ENCODE measurements at regions not wholly inside any gene's neighbourhood (a gene's known extent, or its start where the extent isn't known, plus 50 kb on each side); places are given as distances from the start of the nearest gene placed in this dataset.

GRCh38 chr5:147063943-147064342 lies 170.9 kb upstream of the STK32A start:
- TF ChIP-seq TAF1 (IDR thresholded peaks at IDR 0.05; ENCODE audit: borderline replicate concordance, low read depth, low read length) (no peak), EP300 (IDR thresholded peaks at IDR 0.05; ENCODE audit: borderline replicate concordance in 1 of 2, low read depth in 1 of 2, low read length in 1 of 2) (no peak), NRF1 (IDR thresholded peaks at IDR 0.05; ENCODE audit: low read depth, low read length) (no peak), CTCF (IDR thresholded peaks at IDR 0.05) (no peak), POLR2AphosphoS5 (IDR thresholded peaks at IDR 0.05; ENCODE audit: low read depth, low read length) (no peak), ELF1 (IDR thresholded peaks at IDR 0.05) (no peak), FOXM1 (IDR thresholded peaks at IDR 0.05; ENCODE audit: low read depth) (no peak), NFIC (IDR thresholded peaks at IDR 0.05; ENCODE audit: borderline replicate concordance) (no peak)
